OCI-M1 (cell line): ENCODE measurements at regions not wholly inside any gene's neighbourhood (a gene's known extent, or its start where the extent isn't known, plus 50 kb on each side); places are given as distances from the start of the nearest gene placed in this dataset.

Experiments
- DNase-seq: peaks from one replicate; lab custom pipeline; 2025; lab: John Stamatoyannopoulos, UW

- DNase-seq: no peak
These were observed 1058.0 kb downstream of the KCNT2 start for GRCh38 chr1:195550071-195550862.

DNA sequence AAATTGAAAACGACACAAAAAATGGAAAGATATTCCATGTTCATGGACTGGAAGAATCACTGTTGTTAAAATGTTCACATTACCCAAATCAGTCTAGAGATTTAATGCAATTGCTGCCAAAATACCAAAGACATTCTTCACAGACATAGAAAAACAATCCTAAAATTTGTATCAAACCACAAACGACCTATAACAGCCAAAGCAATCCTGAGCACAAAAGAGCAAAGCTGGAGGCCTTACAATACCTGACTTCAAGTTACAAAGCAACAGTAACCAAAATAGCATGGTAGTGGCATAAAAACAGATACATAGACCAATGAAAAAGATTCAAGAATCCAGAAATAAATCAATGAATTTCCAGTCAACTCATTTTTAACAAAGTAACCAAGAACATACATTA, 1077.3 kb downstream of the KCNT2 start:
- DNase-seq: no peak

- DNase-seq: no peak
These were observed 1078.4 kb downstream of the KCNT2 start for GRCh38 chr1:195529881-195530280.

GRCh38 chr1:195520757-195521156, 1087.5 kb downstream of the KCNT2 start:
- DNase-seq: no peak

DNA sequence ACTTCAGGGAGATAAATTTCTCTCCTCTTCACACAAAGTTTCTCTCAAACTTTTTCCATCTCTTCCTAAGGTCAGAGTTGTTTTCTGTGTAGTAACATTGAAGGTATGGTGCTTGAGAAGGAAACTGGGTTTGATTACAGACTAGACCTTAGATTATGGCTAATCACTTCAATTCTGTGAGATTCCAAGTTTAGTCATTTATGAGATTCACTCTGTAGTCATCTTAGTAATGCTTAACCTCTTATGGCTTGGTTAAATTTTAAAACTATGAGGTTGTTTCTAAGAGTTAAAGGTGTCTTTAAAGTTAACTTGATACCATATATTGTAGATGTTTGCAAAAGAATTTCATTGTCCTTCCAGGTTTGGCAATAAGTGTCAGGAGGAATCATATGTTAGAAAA, 1092.2 kb downstream of the KCNT2 start:
- no peak for DNase-seq

- no peak for DNase-seq
These were observed 1096.7 kb downstream of the KCNT2 start for GRCh38 chr1:195511501-195511900.

- no peak for DNase-seq
These were observed 1107.1 kb downstream of the KCNT2 start for GRCh38 chr1:195501118-195501517.

DNA sequence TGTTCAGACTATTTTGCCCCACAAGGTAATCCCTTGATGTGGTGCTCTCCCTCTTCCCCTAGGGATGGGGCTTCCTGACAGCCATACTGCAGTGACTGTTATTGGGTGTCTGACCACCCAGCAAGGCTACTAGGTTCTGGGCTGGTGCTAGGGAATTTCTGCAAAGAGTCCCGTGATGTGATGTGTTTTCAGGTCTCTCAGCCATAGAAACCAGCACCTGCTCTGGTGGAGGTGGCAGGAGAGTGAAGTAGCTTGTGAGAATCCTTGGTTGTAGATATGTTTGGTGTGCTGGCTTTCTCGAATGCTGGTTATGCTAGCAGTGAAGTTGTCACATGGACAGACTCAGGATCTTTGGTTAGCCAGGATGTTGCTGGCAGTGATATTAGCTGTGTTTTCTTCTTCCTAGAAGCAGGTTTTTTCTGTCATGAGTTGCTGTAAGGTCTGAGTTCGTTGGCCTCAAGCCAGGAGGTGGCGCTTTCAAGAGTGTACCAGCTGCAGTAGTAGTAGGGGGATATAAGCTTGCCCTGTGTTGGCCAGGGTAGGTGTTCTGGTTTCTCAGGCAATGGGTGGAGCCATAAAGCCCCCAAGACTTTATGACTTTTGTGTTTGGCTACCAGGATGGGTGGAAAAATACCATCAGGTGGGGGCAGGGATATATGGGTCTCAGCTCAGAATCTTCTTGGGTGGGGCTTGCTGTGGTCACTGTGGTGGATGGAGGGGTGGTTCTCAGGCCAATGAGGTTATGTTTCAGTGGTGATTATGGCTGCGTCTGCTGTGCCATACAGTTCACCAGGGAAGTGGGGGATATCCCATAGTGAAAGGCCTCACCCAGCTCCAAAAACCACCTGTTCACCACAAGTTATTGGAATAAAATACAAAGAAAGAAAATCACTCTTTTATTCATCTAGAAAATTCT, 1112.3 kb downstream of the KCNT2 start:
- peak; percentile 48 for DNase-seq

DNA sequence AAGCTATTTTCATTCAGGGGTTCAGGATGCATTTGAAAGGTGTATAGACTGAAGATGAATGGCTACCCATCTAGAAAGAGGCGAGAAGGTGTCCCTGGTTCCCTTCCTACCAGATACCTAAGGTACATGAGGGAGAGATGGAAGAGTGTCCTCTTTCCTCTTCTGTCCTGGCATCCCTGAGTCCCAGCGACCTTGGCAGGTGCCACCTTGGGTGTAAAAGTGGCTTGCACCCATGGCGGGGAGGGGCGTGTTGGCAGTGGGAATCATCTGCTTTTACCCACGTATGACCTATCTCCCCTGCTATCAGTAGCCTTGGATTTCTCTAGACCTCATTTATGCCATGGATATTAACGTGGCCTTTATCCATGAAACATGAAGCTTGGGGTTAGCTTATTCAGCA, 1126.1 kb downstream of the KCNT2 start:
- no peak for DNase-seq

DNA sequence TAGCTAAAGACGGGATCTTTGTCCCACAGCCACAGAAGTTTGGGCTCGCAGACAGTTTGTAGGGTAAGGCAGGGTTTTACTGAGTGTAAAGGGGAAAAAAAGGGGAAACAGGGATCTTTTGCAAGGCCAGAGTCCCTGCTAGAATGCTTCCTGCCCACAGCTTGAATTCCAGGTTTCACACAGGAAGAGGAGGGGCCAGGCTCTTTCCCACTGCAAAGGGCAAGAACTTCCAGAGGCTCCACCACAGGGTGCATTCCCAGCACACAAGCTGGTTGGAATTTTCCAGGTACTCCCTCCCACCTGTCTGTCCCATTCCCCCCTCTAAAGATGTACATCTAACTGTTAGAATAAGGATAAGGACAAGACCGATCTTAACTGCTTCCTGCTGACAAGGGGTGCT, 1126.9 kb downstream of the KCNT2 start:
- DNase-seq: no peak

- no peak for DNase-seq
These were observed 1132.7 kb downstream of the KCNT2 start for GRCh38 chr1:195475568-195475967.

DNA sequence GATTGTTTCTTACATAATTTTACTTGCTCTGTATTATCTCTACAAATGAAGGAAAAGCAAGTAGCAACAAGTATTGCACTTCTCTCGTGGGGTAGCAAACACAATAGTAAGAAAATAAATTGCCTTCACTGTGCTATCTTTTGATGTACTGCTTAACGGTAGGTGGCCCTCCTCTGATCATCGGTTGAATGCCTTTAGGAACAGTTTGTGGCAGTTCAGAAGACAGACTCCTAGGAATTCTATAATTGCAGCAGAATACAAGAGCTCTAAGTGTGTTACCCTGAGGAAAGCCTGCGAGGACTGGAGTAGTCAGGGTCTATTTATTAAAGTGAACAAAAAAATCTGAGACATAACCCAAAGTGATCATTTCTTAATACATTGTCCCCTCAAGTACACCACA, 1135.9 kb downstream of the KCNT2 start:
- no peak for DNase-seq

DNA sequence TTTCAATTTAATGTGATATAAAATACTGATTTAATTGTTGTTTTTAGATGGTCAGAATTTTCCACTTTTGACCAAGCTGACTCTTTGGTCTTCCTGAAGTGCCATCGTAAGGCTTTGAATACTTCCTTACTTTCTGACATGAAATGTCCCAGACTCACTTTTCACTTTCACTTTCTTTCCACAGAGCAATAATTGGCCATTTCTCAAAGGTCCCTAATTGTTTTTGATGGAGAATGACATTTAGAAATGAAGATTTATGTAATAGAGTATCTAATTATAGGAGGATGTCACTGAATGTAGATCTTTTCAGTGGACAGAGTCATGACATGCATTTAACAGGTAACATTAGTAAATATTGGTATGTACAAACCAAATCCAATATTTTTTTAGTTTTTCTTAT, 1141.6 kb downstream of the KCNT2 start:
- DNase-seq: peak; percentile 70

DNA sequence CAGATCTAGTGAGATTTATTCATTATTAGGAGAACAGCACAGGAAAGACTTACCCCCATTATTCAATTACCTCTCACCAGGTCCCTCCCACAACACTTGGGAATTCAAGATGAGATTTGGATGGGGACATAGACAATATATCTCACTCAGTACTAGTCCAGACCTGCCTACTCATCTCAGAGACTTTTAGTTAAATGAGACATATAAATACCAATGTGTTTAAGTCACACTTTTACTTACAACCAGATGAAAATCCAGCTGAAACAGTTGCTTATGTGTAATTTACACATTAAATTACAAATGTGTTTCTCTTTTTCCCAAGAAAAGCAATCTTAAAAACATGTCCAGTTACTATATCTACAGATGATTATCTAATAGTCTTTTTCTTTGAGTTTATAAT, 1145.6 kb downstream of the KCNT2 start:
- DNase-seq: no peak

- no peak for DNase-seq
These were observed 1146.1 kb downstream of the KCNT2 start for GRCh38 chr1:195462152-195462551.

- peak; percentile 17 for DNase-seq
These were observed 1149.9 kb downstream of the KCNT2 start for GRCh38 chr1:195458365-195458764.

- peak; percentile 31 for DNase-seq
These were observed 1157.4 kb downstream of the KCNT2 start for GRCh38 chr1:195450794-195451193.

GRCh38 chr1:195439661-195440060, 1168.6 kb downstream of the KCNT2 start:
- no peak for DNase-seq

DNA sequence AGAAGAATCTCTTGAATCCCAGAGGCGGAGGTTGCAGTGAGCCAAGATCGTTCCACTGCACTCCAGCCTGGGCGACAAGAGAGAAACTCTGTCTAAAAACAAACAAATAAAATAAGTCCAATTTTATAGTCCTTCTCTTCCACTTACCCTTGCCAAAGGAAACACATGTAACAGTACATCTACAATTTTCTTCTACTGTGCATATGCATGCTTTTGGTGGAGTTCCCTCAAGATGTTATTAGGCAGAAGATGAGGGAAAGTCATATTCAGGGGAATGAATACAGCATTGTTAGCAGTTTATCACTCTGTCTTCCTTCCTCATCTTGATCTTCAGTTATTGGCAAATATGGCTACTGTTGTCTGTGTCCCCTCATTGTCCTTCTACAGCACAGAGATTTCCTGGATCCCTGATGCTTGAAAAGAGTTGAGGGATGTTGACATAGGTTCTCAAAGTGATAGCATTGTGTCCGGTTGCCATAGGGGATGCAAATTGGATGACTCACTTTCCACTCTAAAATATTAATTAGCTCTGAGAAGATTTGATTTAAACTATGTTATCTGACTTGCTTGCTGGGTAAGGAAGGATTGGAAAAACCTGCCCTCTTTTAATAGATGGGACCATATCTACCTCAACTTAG, 1173.6 kb downstream of the KCNT2 start:
- no peak for DNase-seq

DNA sequence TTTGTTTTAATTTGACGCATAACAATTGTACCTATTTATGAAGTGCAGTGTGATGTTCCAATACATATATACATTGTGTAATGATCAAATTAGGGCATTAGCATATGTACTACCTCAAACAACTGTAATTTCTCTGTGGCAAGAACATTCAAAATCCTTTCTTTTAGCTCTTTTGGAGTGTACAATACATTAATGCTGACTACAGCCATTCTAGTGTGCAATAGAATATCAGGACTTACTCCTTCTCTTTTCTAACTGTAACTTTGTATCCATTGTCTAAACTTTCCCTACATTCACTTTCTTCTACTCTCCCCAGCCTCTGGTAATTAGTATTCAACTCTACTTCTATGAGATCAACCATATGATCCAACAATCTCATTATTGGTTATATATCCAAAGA, 1177.4 kb downstream of the KCNT2 start:
- no peak for DNase-seq

DNA sequence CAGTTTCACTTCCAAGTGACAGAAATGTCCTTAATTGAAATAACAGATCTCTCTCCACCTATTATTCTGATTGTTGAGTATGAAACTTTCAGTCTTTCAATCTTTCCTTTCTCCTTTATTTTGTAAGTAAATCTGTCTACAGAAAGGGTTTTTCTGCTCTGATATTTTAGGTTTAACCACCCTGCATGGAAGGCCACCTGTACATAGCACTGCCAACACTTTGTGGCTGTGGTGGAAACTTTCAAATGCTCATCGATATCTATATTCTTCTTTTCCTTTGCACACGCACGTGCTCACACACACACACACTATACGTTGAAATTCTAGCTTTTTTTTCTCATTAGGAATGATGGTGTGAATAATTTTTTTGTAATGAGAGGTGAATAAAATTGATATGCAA, 1179.3 kb downstream of the KCNT2 start:
- no peak for DNase-seq

DNA sequence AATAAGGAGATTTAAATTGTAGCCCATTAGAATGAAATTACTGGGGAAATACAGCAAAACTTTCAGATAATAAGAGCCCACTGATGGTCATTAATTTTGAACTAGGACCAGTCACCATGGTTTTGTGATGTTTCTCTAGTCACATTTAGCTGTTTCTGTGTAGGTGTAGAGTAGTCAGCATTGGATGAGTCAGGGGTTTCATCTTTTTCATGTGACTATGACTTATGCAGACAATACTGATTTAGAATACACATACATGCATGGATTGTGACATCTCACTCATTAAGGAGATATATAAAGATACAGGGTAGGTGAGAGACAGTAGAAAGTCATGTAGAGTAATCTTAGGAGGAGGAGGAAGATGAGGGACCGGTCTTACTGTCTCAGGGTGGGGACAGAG, 1192.7 kb downstream of the KCNT2 start:
- no peak for DNase-seq

DNA sequence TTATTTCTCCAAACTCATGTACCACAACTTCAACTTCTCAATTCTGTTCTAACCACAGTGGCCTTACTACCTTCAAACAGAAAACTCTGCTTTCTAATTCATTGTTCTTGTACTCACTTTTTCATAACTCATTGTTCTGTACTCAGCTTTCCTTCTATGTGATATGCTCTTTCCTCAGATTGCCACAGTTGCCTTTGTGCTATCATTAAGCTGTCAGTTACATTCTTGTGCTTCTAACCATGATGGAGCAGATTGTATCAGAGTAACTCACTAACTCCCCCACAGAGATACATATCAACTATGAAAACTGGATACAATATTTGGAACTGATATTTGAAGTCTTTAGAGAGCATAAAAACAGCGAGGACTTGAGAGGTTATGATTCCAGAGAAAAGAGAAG, 1213.7 kb downstream of the KCNT2 start:
- DNase-seq: peak; percentile 41
